GM21737 (cell line): ENCODE measurements at regions not wholly inside any gene's neighbourhood (a gene's known extent, or its start where the extent isn't known, plus 50 kb on each side); places are given as distances from the start of the nearest gene placed in this dataset.
"Not testable (repeated sequence)": the region's sequence is repeated elsewhere in the genome, so short reads cannot be mapped to it uniquely, and the experiment has no call there.

Experiments
- ATAC-seq: cut with Tn5 transposase; IDR thresholded peaks from one replicate; pipeline ENCODE4 v1.9.1; 2021; ENCODE audit warnings: mild to moderate bottlenecking, moderate library complexity; ENCODE audit not compliant: unreplicated experiment

DNA sequence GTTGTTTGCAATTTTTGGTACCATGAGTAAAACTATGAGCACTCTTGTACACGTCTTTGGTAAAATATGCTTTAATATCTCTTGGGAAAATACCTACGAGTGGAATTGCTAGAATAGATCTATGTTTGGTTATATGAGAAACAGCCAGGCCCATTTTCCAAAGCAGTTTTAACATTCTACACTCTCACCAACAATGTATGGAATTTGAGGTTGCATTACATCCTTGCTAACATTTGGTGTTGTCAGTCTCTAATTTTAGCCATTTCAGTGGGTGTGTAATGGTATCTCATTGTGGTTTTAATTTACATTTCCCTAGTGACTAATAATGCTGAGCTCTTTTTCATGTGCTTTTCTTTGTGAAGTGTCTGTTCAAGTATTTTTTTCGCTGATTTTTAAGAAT is 118.9 kb upstream of the TCF4 start:
- ATAC-seq: no peak

DNA sequence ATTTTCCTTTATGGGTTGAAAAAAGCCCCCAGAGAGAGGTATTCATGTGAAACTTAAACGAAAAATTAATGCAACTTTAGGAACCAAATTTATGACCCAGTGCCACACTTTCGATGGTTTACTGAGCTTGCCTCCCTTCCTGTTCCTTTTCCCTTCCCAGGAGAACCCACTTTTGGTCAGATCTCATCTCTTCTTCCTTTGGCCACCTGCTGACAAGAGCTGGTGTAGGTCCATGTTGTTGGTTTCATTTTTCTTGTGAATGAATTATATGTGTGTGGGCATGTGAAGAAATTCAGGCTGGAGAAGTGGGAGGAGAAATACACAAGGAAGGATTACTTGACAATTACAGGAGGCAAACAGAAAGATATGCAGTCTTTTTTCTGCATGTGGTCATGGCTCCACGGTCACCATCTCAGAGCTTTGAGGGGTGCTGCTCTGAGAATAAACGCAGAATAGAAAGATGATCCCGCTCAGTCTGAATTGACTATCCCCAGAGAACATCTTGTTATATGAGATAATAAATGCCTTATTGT is 111.3 kb upstream of the TCF4 start:
- ATAC-seq: no peak

DNA sequence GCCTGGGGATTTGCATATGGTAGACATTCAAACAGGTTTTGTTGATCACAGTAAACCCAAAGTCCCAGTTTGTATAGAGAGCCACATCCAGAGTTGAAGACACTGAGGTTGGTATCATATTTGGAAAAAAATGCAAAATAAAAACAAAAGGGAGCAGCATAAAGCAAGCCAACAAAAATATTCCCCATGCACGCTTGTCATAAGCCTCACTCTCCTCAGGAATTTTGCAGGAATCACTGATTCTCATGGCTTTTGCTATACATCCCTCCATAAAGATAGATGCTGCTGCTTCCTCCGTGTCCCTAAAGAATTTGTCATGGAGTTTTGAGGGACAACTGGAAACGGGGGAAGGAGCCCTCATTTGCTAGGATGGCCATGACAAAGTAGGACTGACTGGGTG is 108.8 kb upstream of the TCF4 start:
- ATAC-seq: no peak

DNA sequence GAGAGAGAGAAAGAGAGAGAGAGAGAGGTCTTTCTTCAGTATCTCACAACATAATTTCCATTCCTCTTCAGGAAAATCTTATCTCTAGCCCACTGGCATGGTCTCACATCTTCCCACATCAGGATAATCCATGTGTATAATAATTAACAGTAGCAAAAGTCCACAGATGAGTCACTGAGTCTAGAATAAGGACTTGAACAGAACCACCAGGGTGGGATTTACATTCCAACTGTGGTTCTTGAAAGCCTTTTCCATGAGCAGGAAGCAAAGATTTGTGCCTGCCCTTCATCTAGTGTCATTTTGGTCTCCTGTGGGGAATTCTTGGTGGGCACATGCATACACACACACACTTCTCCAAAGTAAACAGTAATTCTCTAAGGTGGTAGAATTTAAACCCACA is 107.1 kb upstream of the TCF4 start:
- no peak for ATAC-seq

DNA sequence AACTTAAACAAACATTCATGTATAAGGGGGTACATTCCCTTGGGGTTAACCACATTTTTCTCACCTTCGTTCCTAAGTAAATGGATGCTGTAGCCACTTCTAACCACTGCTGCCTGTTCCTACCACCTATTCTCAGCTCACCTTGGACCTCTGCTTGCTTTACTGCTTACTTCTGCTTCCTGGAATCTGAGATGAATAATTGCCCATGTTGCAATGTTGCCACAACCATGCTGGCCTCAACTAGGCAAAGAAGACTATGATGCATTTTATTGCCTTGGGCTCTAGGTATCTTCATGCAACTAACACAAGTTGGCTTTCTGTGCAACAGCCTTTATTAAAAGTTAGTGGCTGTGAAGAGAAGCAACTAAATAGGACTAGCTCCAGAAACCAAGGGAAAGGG is 106.3 kb upstream of the TCF4 start:
- no peak for ATAC-seq

DNA sequence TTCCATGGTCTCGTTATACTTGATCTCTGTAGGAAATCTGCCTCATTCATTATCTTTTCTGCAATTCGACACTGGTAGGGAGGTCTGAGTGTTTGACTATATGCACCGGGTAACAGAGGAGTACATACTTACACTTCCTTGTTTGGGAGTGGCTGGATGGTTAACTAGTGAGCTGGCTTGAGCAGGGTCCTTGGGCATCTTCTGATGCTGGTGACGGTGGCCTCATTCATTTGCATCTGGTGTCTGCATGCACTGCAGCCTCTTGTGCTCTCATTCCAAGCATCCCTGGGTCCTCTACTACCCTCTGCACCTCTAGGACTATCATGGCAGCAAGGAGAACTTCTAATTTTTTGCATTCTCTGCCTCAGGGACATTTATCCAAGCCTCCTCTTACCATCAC is 100.0 kb upstream of the TCF4 start:
- no peak for ATAC-seq

DNA sequence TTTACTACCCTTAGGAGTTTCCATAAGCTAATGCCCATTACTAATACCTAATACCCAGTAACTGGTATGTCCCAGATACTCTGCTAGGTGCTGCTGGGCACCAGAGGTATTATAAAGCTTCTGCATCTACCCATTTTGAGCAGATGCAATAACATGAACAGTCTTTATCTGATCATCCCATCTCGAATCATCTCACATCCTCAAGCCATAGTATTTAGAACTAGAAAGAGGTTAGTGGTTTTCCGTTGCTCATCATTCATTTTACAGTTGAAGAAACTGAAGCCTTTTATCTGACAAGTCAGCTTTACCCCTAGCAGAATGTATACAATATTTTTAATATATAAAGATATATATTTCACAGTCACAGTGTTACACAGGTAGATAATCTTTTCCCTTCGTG is 99.1 kb upstream of the TCF4 start:
- ATAC-seq: no peak

DNA sequence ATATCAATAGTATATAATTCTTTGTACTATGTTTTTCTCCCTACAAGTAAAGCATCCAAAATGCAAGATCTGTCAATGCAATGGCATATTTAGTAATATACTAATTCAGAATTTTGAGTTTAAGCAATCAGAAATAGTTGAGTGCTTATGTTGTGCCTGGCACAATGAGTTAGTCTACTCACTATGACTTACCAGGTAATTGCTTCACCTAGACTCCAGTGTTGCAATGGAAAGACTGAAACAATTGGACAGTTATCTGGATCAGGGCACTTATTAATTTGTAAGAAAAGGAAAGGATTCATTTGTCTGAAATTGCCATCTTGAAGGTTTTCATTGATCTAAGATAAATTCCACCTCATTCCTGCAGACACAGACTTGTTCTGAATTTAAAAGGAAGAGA is 97.6 kb upstream of the TCF4 start:
- ATAC-seq: no peak

DNA sequence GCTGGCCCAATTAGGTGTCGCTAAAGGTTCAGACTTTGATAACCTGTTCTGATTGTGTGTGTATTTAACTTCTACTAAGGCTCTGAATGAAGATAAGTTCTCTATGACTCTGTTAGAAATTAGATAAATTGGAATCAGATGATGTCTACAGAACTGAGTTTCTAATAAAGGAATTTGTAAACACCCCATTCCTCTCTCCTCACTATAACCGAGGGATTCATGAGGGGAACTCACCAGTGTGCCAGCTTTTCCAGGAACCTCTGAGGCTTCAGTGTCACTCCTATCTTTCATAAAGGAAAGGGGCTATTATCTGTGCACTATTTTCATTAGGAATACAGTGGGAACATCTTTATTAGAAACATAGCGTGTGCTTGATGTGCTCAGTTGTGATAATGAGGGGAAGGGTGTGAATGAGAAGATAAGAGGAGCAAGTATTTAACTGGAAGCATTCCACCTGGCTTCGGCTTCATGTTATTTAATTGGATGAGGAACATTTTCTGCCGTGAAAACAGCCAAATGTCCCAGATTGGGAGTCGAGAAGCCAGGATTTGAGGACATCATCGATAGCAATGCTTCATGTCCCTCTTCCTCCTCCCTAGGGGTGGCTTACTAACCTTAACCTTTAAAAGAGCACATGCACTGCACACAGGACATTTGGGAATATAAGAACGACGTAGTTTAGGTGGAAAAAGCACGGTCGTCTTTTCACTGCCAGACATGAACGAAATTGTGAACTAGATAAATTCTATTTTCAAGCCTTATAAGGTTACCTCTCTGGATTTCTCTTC is 84.8 kb upstream of the TCF4 start:
- ATAC-seq: no peak

DNA sequence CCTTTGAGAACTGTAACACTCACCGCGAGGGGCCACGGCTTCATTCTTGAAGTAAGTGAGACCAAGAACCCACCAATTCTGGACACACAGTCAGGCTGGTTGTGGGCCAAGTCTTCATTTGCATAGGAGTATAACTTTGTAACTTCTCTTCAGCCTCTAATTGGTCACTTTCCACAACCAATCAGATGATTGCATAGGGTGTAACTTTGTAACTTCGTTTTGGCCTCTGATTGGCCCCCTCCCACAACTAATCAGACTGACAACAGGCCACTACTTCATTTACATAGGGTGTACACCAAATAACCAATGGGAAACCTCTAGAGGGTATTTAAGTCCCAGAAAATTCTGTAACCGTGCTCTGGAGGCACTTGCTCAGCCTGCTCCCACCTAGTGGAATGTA is 77.5 kb upstream of the TCF4 start:
- ATAC-seq: no peak

DNA sequence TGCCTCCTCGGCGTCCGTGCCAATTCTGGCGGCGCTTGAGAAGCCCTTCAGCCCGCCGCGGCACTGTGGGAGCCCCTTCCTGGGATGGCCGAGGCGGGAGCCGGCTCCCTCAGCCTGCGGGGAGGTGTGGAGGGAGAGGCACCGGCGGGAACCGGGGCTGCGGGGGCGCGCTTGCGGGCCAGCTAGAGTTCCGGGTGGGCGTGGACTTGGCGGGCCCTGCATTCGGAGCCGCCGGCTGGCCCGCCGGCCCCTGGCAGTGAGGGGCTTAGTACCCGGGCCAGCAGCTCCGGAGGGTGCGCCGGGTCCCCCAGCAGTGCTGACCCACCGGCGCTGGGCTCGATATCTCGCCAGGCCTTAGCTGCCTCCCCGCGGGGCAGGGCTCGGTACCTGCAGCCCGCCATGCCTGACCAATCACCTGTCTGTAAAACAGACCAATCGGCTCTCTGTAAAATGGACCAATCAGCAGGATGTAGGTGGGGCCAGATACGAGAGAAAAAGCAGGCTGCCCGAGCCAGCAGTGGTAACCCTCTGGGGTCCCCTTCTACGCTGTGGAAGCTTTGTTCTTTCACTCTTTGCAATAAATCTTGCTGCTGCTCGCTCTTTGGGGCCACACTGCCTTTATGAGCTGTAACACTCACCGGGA is 76.9 kb upstream of the TCF4 start:
- not testable (repeated sequence) for ATAC-seq

DNA sequence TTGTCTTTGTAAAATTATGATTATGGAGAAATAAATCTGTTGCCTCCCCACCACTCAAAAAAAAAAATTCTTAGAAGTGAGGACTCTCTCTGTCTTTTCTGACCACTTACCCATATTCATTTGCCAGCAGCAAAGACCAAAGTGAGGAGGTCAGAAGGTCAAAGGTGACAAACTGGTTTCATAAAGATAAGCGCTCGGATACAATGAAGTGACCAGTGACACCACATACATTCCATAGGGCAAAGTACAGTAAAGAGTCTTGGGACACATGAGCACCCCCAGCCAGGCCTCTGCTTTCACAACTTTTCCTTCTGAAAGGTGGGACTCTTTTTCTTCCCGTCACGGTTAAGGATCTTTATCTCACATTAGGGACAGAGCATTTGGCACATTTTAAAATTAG is 75.9 kb upstream of the TCF4 start:
- ATAC-seq: no peak

DNA sequence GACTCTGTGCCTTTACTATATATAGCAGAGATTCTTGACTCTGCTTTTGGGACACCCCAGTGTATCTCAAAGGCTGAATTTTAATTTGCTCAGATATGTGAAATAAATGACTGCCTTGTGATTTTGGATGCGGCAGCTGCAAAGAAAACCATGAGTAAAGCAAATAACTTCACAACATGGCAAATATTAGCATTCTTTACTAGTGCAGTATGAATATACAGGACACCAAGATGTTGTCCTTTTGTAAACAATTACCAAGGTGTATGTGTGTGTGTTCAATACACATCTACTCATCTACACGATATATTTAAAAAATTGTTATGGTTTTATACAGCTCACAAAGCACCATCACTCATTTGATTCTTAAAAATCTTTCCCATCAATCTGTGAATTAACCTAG is 70.6 kb upstream of the TCF4 start:
- no peak for ATAC-seq

DNA sequence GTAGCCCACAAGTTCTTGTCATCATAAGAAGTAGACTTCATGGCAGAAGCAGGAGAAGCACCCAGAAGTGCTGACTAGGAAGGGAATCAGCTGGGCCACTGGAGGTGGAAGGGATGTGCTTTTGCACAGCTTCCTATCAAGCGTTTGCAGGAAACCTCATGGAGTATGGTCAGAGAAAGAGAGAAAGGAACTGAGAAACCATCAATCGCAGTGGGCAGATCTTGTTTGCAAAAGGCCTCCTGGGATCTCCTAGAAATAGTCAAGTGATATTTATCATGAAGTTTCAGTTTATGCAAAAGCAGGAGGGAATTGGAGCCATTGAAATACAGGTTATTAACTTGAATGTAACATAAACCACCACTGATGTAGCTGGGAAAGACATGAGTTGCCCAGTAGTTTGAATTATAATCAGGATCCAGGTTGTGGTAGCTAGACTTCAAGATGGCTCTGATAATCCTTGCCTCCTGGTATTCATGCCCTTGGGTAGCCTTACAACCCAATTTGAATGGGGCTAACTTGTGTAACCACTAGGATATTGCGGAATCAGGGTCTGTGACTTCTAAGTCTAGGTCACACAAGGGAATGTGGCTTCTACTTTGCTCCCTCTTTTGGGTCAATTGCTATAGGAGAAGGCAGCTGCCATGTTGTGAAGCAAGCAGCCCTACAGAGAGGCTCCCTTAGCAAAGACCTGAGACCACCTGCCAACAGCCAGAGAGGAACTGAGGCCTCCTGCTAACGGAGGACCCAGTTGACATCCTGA is 69.8 kb upstream of the TCF4 start:
- ATAC-seq: no peak

DNA sequence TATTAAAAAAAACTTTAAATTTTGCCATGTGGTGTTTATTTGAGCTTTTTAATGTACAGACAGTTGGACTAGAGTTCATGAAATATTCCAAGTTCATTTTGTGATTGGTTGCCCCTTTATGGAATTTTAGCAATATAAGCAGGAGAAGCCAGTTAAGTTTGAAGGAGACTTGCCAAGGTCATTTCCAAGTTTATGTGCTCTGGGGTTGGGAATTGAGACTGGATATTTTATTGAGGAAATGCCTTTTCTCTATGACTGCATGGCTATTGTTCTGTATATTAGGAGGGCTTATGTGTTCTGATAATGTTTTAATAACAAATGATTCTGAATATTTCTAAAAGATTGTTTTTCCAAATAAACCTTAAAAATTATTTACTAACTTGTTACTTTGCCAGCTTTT is 67.0 kb upstream of the TCF4 start:
- ATAC-seq: no peak

DNA sequence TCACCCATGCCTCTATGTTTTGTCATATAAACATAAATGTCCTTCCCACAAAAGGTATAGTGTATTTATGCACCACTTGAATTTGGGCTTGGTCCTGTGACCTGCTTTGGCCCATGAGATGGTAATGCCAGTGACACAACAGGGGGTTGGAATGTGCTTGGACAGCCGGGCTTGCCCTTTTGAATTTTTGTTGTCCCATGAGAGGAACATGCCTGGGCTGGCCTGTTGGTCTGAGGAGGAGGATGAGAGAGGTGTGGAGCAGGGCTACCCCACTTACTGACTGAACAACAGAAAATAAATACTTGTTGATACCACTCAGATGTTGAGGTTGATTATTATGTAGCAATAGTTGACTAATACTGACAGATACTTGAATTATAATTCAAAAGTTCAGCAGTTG is 63.2 kb upstream of the TCF4 start:
- no peak for ATAC-seq

DNA sequence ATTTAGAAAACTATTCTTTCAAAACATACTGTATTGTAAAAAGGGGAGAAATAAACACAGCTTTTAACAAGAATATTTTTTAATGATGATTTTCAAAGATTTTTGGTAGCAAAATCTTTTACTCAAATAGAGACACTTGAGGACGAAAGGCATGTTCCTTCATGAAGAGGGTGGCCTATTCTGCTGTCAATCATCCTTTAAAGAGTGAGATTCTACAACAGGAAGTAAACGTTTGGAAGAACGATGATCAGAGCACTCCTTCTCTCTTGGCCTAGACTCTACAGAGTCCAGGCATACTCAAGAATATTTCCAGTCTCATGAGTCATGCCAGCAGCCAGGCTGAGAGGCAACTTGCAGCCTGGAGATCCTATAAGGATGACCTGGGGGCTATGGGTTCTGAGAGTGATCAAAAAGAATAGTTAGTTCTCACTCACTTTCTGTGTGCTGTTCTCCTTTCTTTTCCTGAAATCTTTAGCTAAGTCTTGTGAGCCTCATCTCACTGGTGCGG is 62.4 kb upstream of the TCF4 start:
- ATAC-seq: no peak

DNA sequence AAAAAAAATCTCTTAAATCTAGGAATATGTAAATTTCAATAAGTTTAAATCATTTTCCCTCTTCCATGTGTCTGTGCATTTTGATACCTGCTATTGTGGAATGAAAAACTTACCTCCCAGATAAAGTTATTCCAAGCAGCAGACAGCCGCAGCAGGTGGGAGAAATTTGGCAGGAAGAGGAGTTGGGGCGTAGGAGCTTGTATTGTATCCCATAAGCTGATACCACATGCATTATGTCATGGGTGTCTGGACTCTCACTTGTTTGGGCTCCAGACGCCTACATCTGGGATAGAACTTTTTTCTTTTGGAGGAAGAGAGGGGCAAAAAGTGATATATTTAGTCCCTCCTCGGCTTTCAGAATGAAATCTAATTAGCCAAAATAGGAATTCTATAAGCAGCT is 59.3 kb upstream of the TCF4 start:
- no peak for ATAC-seq

DNA sequence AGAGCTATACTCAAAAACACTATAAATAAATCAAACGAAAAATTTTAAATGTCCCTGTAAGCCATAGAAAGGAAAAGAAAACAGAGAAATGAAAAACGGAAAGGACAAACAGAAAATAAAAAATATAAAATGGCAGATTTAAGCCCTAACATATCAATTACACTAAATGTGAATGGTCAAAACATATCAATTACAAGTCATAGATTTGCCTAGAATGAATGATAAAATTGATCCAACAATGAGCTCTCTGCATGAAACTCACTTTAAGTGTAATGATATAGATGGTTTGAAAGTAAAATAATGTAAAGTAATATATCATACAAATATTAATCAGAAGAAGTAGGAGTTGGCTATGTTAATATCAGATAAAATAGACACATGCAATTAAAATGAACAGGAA is 54.2 kb upstream of the TCF4 start:
- no peak for ATAC-seq

DNA sequence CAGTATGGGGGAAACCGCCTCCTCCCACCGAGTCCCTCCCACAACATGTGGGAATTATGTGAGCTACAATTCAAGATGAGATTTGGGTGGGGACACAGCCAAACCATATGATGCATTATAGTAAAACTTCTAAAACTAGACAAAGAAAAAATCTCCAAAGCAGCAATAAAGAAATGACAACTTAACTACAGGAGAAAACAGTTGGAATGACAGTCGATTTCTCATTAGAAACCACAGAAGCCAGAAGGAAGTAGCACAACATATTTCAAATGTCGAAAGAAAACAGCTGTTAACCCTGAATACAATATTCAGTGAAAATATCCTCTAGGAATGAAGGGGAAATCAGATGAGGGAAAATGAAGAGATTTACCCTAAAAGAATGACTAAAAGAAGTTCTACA is 53.5 kb upstream of the TCF4 start:
- no peak for ATAC-seq
